ENCODE measurements at regions not wholly inside any gene's neighbourhood (a gene's known extent, or its start where the extent isn't known, plus 50 kb on each side); places are given as distances from the start of the nearest gene placed in this dataset.

DNA sequence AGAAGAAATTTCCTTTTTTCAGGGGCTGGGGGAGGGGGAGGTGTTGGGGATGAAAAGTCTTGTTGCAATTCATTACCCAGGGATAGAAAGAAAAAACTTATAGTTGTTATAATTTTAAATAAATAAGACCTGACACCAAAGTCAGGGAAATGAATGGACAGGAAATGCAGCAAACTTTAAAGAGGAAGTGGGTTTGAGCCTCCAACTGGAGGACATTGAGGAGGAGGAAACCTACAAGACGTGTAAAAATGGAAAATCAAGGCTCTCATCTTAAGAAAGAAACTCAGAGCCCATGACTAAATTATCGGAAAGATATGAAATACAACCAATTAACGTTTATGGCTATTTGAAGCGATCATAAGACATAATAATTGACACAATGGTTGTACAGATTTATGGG lies 54.4 kb downstream of the NIBAN1 start:
- no peaks in the 10 kb centered on the region for H3K36me3 ChIP-seq
- H3K4me1 ChIP-seq = peaks cover 0 to 15% of the 10 kb centered on the region in 2 donors
- H3K4me3 ChIP-seq = no peak overlapping the region
- no peak overlapping the region for H3K27ac ChIP-seq
- TF ChIP-seq, protein P1, sequence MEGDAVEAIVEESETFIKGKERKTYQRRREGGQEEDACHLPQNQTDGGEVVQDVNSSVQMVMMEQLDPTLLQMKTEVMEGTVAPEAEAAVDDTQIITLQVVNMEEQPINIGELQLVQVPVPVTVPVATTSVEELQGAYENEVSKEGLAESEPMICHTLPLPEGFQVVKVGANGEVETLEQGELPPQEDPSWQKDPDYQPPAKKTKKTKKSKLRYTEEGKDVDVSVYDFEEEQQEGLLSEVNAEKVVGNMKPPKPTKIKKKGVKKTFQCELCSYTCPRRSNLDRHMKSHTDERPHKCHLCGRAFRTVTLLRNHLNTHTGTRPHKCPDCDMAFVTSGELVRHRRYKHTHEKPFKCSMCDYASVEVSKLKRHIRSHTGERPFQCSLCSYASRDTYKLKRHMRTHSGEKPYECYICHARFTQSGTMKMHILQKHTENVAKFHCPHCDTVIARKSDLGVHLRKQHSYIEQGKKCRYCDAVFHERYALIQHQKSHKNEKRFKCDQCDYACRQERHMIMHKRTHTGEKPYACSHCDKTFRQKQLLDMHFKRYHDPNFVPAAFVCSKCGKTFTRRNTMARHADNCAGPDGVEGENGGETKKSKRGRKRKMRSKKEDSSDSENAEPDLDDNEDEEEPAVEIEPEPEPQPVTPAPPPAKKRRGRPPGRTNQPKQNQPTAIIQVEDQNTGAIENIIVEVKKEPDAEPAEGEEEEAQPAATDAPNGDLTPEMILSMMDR (IDR thresholded peaks at IDR 0.05) = no peak
- ATAC-seq (no peak), DNase-seq (no peak)
- H3K27me3 ChIP-seq = no peaks in the 10 kb centered on the region
- H3K9me3 ChIP-seq = no peaks in the 10 kb centered on the region
- intact Hi-C loops (cut with DNase I) = no loop called here

DNA sequence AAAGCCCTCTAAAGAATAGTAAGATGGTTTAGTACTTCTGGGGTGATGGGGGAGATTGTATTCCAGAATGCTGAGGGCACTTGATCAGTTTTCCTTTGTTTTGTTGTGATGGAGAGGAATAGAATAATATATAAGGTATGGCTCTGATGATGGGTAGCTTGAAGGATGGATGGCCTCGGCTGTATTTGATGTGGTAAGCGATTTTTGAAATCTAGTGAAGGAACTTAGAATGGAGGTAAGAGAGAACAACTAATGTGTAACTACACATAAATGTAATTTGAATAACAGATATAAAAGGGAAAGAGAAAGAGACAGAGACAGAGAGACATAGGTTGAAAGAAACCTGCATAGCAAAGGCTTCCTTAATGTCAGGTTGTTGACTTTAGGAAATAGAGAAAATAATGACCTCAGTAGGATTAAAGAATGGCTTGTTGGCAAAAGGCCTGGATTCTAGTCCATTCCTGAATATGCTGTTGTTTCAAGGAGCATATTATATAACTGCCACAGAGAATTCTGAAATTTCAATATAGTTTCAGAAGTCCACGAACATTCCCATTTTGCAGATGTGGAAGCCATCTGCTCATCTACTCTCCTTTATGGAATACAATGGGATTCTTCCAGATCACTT lies 58.7 kb downstream of the NIBAN1 start:
- H3K27ac ChIP-seq = no peak overlapping the region

DNA sequence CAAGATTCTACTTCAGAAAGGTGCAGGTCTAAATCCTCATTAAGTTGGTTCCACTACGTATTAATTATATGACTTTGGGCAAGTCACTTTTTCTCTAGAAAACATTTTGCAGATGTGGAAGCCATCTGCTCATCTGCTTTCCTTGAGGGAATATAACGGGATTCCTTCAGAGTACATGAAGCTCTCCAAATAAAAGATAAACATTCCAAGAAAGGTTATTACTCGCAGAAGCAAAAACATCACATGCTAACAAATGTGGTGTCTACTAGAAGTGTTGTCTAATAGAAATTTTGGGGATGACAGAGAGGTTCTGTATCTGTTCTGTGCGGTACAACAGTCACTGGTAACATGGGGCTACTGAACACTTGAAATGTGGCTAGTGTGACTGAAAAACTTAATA lies 60.2 kb downstream of the NIBAN1 start:
- no peak overlapping the region for H3K4me3 ChIP-seq
- DNase-seq (no peak), ATAC-seq (no peak)
- TF ChIP-seq, protein P1 (IDR thresholded peaks at IDR 0.05) = no peak
- H3K27me3 ChIP-seq = no peaks in the 10 kb centered on the region
- no peaks in the 10 kb centered on the region for H3K9me3 ChIP-seq
- peaks cover 0 to under 1% of the 10 kb centered on the region in 2 donors for H3K4me1 ChIP-seq
- H3K36me3 ChIP-seq = no peaks in the 10 kb centered on the region
- no peak overlapping the region for H3K27ac ChIP-seq
- intact Hi-C loops (cut with DNase I) = no loop called here

More for the DNA sequence above, 58.7 kb downstream of the NIBAN1 start:
- no peak for ATAC-seq
- TF ChIP-seq, protein P1 (IDR thresholded peaks at IDR 0.05) = no peak
- no peak for DNase-seq
- no peaks in the 10 kb centered on the region for H3K36me3 ChIP-seq
- no peak overlapping the region for H3K4me3 ChIP-seq
- H3K4me1 ChIP-seq = peaks cover 0 to 15% of the 10 kb centered on the region in 2 donors
- intact Hi-C loops (cut with DNase I) = no loop called here
- H3K9me3 ChIP-seq = no peaks in the 10 kb centered on the region
- H3K27me3 ChIP-seq = no peaks in the 10 kb centered on the region

DNA sequence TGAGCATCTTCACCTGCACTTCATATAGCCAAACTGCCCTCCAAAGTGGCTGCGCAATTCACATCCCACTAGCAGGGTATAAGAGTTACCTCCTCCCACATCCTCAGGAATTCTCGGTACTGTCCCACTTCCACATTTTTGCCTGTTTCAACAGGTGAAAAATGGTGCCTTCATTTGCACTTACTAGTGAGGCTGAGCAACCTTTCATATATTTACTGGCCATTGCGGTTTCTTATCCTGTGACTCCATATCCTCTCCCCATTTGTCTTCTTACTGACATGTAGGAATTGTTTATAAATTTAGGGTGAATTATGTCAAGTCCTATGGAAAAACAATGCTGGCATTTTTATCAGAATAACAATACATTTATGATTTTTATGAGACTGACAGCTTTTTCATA lies 61.9 kb downstream of the NIBAN1 start:
- ATAC-seq = no peak
- DNase-seq = no peak
- intact Hi-C loops (cut with DNase I) = no loop called here
- TF ChIP-seq, protein P1 (IDR thresholded peaks at IDR 0.05) = no peak
- no peaks in the 10 kb centered on the region for H3K9me3 ChIP-seq
- no peaks in the 10 kb centered on the region for H3K27me3 ChIP-seq
- H3K36me3 ChIP-seq = no peaks in the 10 kb centered on the region
- no peak overlapping the region for H3K27ac ChIP-seq
- no peak overlapping the region for H3K4me3 ChIP-seq
- H3K4me1 ChIP-seq = no peaks in the 10 kb centered on the region

DNA sequence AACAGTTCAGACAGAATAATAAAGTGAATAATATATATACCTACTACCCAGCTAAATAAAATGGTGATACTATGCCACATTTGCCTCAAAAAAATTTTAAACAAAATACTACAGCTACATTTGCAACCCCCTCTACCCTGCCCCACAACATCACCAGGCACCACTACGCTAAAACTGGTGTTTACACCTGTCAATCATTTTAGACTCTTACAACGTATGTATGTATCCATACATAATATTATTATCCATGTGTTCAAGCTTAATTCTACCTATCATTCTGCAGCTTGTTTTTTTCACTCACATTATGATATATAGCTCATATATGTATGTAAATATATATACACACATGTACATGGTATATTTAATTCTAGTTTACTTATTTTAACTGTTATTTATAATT lies 62.5 kb downstream of the NIBAN1 start:
- no peak overlapping the region for H3K4me3 ChIP-seq
- H3K4me1 ChIP-seq = no peaks in the 10 kb centered on the region
- H3K9me3 ChIP-seq = no peaks in the 10 kb centered on the region
- TF ChIP-seq, protein P1 (IDR thresholded peaks at IDR 0.05) = no peak
- H3K27me3 ChIP-seq = no peaks in the 10 kb centered on the region
- ATAC-seq = no peak
- H3K36me3 ChIP-seq = no peaks in the 10 kb centered on the region
- no peak overlapping the region for H3K27ac ChIP-seq
- no peak for DNase-seq
- intact Hi-C loops (cut with DNase I) = no loop called here

All from left lung (tissue), 4 donors.